ENCODE measurements at regions not wholly inside any gene's neighbourhood (a gene's known extent, or its start where the extent isn't known, plus 50 kb on each side); places are given as distances from the start of the nearest gene placed in this dataset.

DNA sequence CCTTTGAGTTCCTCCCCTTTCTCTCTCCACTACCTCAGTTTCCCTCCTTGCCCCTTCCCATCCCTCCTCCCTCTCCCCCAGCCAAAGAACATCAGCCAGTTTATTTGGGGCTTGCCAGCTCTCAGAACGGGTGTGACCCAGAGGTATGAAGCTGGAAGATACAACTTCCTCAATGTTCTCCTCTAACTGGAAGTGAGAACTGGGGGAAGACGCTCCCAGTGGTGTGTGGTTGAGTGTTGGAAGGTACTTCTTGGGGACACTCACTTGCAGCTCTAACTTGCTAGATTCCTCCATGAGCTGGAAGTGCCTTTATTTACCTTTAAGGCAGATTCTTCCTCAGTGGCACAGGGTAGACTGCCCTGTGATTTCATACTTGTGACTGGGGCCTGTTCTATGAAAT, 110.5 kb upstream of the HABP2 start:
- no peak for DNase-seq (ENCODE audit: low read depth in 2 of 2)

DNA sequence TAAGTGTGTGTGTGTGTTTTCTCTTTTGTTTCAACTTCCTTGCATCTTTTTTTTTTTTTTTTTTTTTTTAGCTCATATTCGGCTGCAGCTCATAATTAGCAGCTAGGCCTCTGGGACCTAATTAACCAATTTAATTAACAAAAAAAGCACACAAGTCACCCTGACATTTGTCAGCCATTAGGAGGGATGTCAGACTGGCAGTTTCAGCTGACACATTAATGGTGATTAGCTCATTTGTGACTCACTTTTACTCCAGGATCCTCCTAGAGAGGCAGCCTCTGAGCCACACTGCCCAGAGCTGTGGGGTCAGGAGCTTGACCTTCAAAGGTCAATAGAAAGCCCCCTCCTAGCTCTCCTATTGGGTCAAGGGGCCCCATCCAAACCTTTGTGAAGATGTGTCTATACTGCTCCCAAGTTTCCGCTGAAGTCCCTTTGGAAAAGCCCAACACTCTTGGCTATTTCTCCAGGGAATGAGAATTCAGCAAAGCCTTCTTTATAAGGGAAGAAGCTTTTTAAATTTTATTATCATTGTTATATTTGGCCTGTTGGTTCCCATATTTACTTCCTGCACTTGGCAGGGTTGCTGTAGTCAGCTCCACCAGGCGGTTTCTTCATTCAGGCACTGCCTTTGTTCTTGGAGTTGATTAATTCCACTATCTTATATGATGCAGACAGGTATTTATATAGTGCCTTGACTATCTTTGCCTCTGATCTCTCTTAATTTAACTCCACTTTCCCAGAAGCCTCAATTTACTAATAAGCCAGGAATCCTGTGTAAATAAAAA, 109.5 kb upstream of the HABP2 start:
- no peak for DNase-seq (ENCODE audit: low read depth in 2 of 2)

DNA sequence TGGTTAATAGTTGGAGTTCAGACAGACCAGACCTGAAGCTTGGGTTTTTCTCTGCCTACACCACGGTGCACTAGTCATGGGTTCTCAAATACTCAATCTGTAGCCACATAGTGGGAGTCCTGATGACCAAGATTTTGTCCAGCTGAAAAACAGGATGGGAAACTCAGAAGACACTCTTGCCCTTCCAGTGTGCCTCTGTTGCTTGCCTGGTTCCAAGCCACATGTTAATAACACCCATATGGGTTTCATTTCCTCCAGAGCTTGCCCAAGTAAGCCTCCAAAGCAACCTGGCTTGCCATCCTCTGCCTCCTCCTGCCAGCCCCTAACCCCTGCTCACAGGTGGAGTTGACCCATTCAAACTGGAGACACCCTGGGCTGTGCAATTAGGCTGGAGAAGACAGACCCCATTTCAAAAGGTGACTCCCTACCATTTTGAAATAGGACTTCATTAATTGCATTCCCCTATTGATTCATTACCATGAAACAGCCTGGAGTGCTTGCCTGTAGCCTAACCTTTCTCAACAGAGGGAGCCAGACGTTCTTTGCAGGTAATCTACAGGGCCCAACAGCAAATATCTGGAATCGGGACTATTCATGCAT, 108.0 kb upstream of the HABP2 start:
- DNase-seq (ENCODE audit: low read depth in 2 of 2) = no peak

DNA sequence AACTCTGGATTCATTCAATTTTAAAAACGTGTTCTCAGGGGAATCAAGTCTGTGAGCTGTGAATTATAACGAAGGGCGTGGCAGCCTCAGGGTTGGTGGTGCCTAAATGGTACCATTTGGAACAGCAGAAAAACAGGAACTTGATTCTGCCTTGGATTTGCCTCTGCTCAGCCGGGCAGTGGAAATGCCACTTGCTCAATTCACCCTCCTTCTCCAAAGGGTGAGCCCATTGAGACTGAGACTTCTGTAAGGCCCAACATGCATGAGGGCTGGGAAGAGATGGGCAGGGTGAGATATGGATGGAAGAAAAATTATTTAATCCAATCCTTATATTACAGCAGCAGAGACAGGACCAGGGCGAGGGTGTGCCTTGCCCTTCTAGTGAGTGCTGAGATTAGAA, 107.1 kb upstream of the HABP2 start:
- no peak for DNase-seq (ENCODE audit: low read depth in 2 of 2)

DNA sequence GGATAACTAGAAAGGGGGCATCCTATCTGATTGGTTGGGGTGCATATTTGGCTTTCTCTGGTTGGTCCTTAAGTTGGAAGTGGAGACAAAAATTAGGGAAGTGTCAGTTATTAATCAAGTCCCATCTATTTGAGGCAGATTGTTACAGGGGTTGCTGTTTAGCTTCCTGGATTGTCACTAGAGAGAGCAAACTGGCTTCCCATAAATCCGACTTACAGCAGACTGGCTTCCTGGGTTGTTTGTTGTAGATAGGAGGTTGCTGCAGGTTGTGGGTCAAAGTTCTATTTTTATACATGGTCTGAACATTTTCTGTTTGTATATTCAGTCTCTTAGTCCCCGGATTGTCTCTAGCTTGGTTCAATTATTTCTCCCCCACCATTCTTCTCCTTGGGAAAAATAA, 106.1 kb upstream of the HABP2 start:
- no peak for DNase-seq (ENCODE audit: low read depth in 2 of 2)

DNA sequence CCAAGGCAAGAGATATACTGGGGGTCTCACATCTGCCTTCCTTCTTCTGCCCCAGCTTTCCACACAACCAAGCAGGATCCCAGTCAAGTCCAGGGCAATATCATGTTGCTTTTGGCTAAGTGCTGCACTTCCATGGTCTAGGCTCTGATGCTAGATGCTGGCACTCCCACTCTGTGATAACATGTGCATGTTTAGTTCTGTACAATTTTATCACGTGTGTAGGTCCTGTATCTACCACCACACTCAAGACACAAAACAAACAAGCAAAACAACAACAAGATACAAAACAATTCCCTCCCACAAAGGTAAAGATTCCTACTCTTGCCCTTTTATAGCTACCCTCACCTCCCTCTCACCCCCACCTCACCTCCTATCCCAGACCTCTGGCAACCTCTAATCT, 105.6 kb upstream of the HABP2 start:
- DNase-seq (ENCODE audit: low read depth in 2 of 2) = no peak

DNA sequence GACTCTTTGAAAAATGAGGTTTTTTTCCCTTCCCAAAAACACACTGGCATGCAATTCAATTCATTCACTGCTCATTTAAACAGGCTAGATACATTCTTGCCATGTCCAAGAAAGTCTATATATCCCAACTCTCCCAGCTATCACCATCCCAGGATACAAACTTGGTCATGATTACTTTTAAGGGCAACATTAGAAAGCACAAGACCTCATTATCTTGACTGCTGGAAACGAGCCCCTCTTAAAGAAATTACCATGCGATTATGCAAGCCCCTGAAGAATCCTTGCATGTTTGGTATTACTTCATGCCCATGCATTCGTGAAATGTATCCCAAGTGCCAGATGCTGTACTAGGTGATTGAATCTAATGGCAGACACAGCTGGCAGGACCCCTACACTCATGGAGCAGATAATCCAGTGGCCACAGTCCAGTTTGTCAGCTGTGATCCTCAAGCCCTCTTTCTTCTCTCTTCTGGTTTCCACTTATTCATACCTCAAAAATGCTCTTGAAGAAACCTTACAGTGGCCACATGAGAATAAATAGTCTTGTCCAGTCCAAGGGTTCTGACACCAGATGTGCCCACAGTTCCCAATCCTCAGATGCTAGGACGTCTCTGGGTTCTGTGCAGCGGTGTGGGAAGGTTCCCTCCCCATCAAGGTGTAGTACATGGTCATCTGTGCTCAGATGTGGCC, 103.7 kb upstream of the HABP2 start:
- no peak for DNase-seq (ENCODE audit: low read depth in 2 of 2)

DNA sequence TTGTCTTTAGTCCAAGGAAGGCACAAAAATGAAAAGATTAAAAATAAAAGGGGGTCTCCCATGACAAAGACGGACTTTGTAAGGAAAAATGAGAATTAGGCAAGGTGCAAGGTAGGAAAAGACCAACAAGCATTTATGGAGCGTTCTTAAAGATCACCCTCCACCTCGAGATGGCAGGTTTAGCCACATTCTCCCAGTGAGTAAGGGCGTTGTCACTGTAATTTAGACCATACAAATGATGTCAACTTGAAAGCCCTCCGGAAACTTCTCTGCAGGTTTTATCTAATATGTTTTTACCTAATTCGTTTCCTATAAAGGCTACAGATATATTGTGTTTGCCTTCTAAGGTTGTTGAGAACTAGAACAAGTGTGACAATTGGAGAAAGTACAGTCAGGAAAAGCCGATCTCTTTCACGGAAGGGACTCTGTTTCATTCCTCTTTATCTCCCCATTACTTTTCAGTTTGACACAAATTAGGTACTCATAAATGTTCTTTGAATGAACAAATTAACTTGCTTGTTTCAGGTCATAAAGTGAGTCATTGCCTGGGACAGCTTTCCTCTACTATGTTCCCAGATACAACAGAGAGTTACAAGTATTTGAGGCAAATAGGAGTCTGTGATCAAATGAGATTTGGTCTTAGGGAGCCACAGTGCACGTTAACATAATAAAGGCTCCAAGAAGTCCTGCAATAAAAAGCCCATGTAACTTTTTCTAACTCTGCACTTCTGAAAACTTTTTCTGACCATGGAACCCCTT, 102.6 kb upstream of the HABP2 start:
- no peak for DNase-seq (ENCODE audit: low read depth in 2 of 2)

DNA sequence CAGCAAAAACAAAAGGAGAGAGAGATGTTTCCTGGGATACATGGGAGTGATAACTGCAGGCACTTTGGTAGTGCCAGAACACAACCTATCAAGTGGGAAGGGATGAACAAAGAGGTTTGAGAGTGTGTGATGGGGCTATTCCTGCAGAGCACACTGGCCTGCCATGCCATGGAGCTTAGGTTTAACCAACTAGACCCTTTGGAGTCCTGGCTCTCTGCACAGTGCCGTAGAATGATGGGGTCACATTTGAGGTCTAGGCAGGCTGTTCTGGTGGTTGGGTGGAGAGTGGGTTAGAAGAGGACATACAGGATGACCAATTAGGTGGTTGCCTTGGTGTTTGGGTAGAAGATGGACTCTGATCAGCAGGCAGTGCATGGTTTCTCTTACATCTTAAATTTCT, 101.9 kb upstream of the HABP2 start:
- DNase-seq (ENCODE audit: low read depth in 2 of 2) = no peak

DNA sequence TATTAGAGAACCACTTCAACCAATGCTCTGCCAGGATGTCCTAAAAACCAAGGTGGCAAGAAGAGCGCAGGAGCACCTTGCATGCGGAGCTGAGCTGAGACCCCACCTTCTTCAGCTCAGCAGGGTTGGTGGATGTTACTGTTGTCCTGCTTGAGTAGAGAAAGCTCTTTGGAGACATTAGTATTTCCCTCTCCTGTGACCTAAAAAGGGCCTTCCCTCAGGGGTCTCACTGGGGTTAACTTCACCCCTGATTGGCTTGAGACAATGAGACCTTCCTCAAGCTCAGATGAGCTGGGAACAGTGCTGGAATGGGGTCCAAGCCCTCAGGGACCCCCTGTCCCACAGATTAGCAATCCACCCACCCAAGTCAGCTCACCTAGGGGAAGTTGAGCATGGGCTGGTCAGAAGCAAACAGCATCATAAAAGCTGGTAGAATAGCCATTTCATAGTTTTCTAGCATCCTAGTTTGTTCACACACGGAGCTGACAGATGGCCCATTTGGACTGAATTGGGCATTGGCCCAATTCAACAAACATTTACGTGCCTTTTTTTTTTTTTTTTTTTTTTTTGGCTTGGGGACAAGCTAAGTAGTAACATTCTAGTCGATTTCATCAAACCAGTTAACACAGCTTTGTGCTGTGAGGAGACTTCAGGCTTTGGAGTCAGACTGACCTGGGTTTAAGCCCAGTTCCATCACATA, 100.6 kb upstream of the HABP2 start:
- no peak for DNase-seq (ENCODE audit: low read depth in 2 of 2)

DNA sequence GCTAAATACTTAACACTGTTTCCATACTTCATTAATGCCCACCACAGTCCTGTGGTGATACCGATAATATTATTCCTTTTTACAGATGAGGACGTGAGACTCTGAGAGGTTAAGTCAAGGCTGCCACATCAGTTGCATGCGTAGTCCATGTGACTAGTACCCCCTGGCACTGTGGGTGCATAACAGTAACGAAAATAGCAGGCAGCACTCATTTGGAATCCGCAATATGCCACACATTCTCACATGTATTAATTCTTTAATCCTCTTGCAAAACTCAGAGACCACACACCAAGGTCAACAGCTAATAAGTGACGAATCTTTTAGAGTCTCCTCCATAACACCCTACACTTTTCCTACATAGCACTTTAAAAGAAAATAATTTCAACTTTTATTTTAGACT, 99.5 kb upstream of the HABP2 start:
- DNase-seq (ENCODE audit: low read depth in 2 of 2) = no peak

DNA sequence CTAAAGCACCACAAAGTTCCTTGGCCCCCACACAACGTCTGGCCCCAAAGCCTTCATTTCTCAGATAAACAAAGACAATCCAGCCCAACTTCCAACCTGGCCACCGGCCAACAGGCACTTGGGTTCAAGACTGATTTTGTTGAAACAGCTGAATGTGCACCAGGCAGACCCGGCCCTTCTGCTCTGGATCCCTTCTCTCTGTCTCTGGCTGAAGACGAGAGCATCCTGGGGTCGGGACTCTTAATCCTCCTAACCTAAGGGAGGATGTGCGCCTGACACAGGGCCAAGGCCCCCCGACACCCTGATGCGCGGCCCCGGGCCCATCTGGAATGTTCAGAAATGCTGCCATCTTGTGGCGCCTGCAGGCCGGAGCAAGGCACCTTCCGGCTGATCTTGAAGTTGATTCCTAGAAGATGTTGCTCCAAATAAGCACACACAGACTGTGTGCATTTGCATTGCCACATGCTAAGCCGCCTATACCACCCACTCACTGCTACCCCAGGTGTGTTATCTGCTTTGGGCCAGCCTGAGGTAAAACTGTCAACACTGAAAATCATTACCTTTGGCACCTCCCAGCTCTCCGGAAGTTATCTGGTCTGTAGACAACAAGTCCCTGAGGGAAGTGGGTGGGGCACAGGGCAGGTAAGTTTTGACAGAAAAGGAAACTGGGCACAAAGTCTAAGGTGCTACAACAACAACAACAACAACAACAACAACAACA, 98.4 kb upstream of the HABP2 start:
- no peak for DNase-seq (ENCODE audit: low read depth in 2 of 2)

DNA sequence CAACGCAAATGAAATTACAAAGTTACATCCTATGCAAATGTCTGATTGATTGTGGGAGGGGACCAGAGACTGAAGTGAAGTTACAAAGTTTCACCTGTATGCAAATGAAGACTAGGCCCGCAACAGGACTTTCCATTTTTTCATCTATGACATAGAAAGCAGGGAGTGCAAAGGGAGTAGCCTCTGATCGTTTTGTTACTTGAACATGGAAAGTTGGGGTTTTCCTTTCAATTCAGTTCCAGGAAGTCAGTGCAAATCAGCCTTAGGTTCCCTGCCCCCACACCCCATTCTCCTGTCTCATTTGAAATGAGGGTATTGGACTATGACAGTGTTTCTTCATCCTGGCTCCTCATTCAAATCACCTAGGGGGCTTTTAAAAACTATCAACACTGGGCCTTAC, 96.9 kb upstream of the HABP2 start:
- no peak for DNase-seq (ENCODE audit: low read depth in 2 of 2)

DNA sequence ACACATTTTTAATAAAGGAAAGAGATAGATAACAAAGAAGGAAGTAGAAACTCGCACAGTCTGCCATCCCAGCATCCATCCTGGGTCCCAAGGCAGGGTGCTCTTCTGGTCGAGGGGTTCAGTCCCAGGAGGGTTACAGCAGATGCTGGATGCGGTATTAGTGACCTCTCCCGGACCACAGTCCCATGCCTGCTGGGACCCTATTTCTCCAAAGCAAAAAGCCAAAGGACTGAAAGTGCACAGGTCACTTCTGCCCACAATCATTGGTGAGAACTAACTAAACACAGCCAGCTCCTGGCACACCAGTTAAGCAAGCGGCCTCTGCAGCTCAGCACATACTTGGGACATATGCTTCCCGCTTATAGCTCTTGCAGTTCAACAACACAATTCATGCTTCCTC, 96.1 kb upstream of the HABP2 start:
- DNase-seq (ENCODE audit: low read depth in 2 of 2) = no peak

DNA sequence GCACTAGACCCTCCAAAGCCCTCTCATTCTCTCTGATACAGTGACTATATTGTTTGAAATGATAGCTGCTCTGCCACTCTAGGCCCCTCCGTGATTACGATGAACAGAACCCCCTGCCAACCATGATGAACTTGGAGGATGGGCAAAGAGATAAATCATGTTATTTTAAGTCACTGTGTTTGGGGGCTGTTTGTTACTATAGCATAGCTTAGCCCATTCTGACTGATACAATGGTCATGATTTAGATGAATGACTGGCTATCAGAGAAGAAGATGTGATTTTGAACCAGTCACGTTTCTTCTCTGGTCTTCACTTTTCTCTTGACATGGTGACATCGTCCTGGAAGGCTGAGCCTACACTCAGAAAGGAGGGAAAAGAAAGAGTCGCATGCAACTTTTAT, 95.4 kb upstream of the HABP2 start:
- no peak for DNase-seq (ENCODE audit: low read depth in 2 of 2)

DNA sequence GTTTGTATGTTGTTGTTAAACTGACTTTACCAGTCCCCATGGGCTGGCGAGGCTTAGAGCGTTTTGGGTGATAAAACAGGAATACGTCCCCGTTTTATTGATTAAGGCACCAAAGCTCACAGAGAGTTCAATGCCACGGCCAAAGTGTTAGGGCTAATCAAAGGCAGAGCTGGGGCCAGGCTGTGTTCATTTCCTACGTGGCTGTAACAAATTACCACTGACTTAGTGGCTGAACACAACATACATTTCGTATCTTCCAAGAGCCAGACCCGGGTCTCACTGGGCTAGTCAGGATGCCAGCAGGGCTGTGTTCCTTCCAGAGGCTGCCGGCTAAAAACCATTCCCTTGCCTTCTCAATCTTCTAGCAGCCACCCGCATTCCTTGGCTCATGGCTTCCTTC, 94.4 kb upstream of the HABP2 start:
- no peak for DNase-seq (ENCODE audit: low read depth in 2 of 2)

DNA sequence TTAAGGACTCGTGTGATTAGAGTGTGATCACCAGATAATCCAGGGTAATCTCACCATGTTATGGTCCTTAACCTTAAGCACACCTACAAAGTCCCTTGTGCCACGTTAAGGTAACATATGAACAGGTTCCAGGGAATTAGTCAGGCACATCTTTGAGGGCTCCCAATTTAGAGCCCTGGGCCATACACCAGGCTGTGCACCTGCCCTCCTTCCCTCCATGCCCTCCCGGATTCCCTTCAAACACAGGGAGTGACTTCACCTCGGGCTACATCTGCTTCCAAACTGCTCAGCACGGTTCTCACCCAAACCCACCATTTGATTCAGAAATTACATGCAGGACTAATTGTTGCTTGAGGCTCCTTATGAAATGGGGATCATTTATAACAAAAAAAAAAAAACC, 93.9 kb upstream of the HABP2 start:
- no peak for DNase-seq (ENCODE audit: low read depth in 2 of 2)

DNA sequence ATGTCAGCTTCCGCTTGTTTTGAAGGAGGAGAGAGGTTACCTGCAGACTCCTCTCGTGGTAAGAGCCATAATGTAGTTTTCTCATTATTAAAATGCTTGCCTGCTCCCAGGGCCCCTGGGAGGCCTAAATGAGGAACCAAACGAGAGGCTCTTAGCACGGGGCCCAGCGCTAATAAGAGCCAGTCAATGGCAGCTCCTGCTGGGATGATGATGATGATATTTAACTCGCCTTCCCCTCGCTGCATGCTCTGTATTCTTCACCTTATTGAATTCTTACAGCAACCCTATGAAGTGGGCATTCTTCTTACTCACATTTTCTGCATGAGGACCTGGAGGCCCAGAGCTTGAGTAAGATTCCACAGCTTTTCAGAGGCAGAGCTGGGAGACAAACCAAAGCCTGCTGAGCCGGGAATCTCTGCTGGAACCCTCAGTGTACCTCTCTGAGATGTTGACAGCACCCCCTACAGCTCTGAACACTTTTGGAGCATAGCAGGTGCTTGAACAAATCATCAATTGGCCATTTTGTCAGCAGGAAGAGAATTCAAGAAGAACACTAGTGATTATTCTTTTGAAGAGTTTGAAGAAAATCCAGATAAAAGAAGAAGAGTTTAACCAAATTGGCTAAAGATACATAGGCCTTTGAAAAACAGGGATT, 93.1 kb upstream of the HABP2 start:
- no peak for DNase-seq (ENCODE audit: low read depth in 2 of 2)

DNA sequence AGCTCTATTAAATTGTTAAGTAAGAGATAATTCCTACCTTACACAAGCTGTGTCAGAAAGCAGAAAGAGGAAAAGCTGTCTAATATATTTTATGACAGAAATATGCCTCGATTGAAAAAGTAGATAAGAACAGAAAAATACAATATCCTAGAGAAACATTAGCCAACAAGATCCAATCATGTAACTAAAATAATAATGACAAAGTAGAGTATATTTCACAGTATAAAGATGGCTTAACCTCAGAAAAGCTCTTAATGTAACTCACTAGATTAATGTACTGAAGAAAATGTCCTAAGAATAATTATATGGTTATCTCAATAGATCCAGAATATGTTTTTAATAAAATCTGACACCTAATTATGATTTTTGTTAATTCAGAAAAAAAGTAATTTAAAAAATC, 89.8 kb upstream of the HABP2 start:
- DNase-seq (ENCODE audit: low read depth in 2 of 2) = no peak

DNA sequence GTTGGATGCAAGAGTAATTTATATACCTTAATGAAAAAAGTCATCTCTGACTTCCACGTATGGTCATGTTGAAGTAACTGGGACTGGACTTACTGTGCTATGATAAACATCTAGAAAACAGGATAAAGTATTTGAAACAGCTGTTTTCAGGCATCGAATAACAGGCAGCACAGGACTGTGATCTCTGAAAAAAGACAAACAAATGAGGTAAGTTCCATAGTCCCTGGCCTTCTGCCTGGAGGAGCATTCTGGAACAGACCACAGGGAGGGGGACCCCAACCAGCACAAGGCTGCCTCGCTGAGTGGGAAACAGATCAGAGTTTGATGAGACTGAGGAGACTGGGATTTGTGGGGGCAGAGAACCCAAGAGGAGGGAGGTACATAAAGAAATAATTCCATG, 89.1 kb upstream of the HABP2 start:
- no peak for DNase-seq (ENCODE audit: low read depth in 2 of 2)

DNA sequence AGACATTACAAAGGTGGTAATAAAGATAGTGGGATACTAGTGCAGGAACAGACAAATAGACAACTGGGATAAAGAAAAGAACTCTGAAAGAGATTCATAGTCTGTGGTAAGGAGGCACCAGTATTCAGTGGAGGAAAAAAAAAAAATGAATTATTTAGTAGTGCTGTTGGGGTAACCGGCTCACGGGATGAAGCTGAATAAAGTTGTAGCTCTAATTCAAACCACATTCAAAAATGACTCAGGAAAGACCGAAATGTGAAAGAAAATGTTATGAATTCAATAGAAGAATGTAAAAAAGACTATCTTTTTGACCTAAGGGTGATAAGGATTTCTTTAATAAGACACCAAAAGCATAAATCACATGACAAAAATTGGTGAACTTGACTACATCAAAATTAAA, 83.1 kb upstream of the HABP2 start:
- DNase-seq (ENCODE audit: low read depth in 2 of 2) = no peak

All from stimulated activated CD8-positive, alpha-beta memory T cell treated with anti-CD3 and anti-CD28 coated beads, Interleukin-15, amount 100 ng/mL, for 4 hours (primary cell).